Skeletal muscle satellite cell (primary cell): ENCODE measurements at regions not wholly inside any gene's neighbourhood (a gene's known extent, or its start where the extent isn't known, plus 50 kb on each side); places are given as distances from the start of the nearest gene placed in this dataset.

Experiments used
- H3K27me3 ChIP-seq: 2 replicates; pipeline ENCODE4 v1.7.0; 2013; ENCODE audit warnings: low read length; ENCODE audit not compliant: control insufficient read depth, insufficient read depth
- H3K36me3 ChIP-seq: 2 replicates; pipeline ENCODE4 v1.7.0; 2013; ENCODE audit warnings: mild to moderate bottlenecking, control low read depth, low read length; ENCODE audit not compliant: insufficient read depth
- H3K4me1 ChIP-seq: 2 replicates; pipeline ENCODE4 v1.7.0; 2013; ENCODE audit warnings: low read length; ENCODE audit not compliant: control insufficient read depth, insufficient read depth
- H3K4me2 ChIP-seq: 2 replicates; pipeline ENCODE4 v1.7.0; 2013; ENCODE audit warnings: mild to moderate bottlenecking, low read length
- H3K4me3 ChIP-seq: 2 replicates; pipeline ENCODE4 v1.7.0; 2013; ENCODE audit warnings: low read length
- H3K9ac ChIP-seq: 2 replicates; pipeline ENCODE4 v1.7.0; 2013; ENCODE audit warnings: mild to moderate bottlenecking, low read depth, low read length, moderate library complexity
- H3K9me3 ChIP-seq: replicated peaks from 2 replicates; pipeline ENCODE4 v1.7.0; 2013; ENCODE audit warnings: mild to moderate bottlenecking, control low read depth, low read length

DNA sequence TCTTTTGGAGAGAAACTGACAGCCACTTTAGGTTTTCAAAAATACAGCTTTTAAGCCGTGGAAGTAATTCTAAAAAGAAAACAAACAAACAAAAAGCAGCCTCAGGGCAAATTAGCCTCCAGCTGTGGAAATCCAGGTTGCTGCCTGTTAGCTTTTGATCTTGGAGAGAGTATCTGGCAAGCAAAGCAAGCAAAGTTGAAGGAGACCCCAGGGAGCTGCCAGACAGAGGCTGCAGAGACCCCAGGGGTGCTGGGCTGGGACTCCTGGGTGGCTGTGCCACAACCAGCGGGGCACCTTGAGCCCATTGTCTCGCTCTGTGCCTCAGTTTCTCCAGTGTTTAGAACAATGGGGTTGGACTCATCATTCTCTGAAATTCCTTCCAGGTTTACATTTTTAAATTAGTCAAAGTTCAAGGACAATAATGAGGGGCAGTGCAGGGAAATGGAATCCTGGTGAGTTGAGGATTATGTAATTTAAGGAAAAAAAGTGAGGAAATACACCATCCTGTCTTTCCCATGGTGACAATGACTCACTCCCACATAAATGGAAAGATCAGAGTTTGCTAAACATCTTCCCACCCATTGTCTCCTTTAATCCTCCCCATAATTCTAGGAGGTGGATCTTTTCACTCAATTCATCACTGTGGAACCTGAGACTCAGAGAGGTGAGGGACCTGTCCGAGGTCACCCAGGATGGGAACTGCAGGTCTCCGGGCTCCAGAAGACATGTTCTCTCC, 480.5 kb downstream of the MATN1 start:
- no peak overlapping the region for H3K4me2 ChIP-seq

GRCh38 chr1:30242168-30242567, 481.2 kb downstream of the MATN1 start:
- Histone ChIP-seq H3K4me3 (no peak overlapping the region), H3K9me3 (peaks cover 5% of the 10 kb centered on the region), H3K9ac (no peak overlapping the region), H3K36me3 (no peaks in the 10 kb centered on the region), H3K27me3 (no peaks in the 10 kb centered on the region), H3K4me1 (no peaks in the 10 kb centered on the region), H3K4me2 (no peak overlapping the region)

More for the DNA sequence above, 480.5 kb downstream of the MATN1 start:
- Histone ChIP-seq H3K9ac (no peak overlapping the region), H3K4me3 (no peak overlapping the region), H3K4me1 (no peaks in the 10 kb centered on the region), H3K27me3 (no peaks in the 10 kb centered on the region), H3K36me3 (no peaks in the 10 kb centered on the region), H3K9me3 (peaks cover 5% of the 10 kb centered on the region)

DNA sequence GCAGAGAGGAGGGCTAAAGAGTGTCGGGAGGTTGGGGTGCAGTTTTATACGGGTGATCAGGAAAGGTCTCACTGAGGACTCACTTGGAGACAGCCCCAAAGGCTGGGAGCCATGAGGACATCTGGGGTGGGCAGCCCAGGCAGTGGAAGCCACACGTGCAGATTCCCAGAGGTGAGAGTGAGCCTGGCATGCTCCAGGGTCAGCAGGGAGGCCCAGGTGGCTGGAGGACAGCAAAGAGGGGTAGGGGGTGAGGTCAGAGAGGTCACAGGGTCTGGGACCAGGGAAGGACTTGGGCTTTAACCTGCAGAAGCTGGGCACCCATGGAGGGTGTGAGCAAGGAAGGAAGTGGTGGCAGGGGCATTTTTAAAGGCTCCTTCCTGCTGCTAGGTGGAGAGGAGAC, 481.7 kb downstream of the MATN1 start:
- no peaks in the 10 kb centered on the region for H3K27me3 ChIP-seq
- H3K9ac ChIP-seq = no peak overlapping the region
- no peak overlapping the region for H3K4me3 ChIP-seq
- no peaks in the 10 kb centered on the region for H3K36me3 ChIP-seq
- H3K4me2 ChIP-seq = no peak overlapping the region
- H3K4me1 ChIP-seq = no peaks in the 10 kb centered on the region
- peaks cover 5% of the 10 kb centered on the region for H3K9me3 ChIP-seq

GRCh38 chr1:30234091-30234490, 489.3 kb downstream of the MATN1 start:
- H3K4me1 ChIP-seq = no peaks in the 10 kb centered on the region
- H3K4me3 ChIP-seq = no peak overlapping the region
- no peaks in the 10 kb centered on the region for H3K36me3 ChIP-seq
- H3K9ac ChIP-seq = no peak overlapping the region
- no peaks in the 10 kb centered on the region for H3K9me3 ChIP-seq
- no peaks in the 10 kb centered on the region for H3K27me3 ChIP-seq
- no peak overlapping the region for H3K4me2 ChIP-seq

DNA sequence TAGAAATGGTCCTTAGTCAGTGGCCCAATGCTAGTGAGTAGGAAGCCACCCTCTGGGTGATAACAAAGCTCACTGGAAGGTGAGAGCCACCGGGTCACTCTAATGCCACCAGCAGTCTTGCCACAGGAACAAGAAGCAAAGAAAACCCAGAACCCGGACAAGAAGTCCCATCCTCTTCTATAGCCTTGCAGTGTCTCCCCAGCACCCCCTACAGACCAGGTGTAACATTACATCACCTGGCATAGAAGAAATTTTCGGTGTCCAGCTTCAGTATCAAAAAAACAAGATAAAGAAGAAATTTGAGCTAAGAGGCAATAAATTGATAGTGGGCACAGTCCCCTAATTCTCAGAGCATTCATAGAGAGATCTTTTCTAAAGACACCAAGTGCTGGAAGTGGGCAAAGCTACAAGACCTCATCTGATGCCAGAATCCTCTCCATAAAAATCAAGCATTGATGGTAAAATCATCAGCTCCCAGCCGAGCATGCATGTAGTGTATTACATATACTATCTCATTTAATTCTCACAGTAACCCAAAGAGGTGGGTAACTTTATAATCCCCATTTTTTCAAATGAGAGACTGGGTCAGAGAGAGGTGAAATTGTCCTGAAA, 491.0 kb downstream of the MATN1 start:
- no peaks in the 10 kb centered on the region for H3K27me3 ChIP-seq
- H3K4me2 ChIP-seq = no peak overlapping the region
- no peaks in the 10 kb centered on the region for H3K9me3 ChIP-seq
- H3K9ac ChIP-seq = no peak overlapping the region
- H3K4me3 ChIP-seq = no peak overlapping the region
- H3K4me1 ChIP-seq = no peaks in the 10 kb centered on the region
- H3K36me3 ChIP-seq = no peaks in the 10 kb centered on the region

DNA sequence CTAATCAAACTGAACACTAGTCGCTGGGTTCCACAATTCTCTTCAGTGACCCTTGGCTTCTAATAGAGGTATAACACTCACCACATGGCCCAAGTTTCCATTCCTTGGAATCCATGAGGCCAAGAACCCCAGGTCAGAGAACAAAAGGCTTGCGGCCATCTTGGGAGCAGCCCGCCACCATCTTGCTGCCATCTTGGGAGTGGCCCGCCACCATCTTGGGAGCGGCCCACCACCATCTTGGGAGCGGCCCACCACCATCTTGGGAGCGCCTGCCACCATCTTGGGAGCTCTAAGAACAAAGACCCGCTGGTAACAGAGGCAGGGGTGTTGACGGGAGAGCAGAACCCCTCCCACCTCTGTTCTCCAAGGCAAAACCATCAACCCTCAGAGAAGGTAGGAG, 493.4 kb downstream of the MATN1 start:
- Histone ChIP-seq H3K4me1 (no peaks in the 10 kb centered on the region), H3K4me3 (no peak overlapping the region)

GRCh38 chr1:30229557-30229956, 493.8 kb downstream of the MATN1 start:
- H3K36me3 ChIP-seq = no peaks in the 10 kb centered on the region
- no peaks in the 10 kb centered on the region for H3K27me3 ChIP-seq
- no peak overlapping the region for H3K4me3 ChIP-seq
- H3K4me1 ChIP-seq = no peaks in the 10 kb centered on the region
- H3K9me3 ChIP-seq = no peaks in the 10 kb centered on the region
- no peak overlapping the region for H3K9ac ChIP-seq
- H3K4me2 ChIP-seq = no peak overlapping the region

More for the DNA sequence above, 493.4 kb downstream of the MATN1 start:
- Histone ChIP-seq H3K9ac (no peak overlapping the region), H3K9me3 (no peaks in the 10 kb centered on the region), H3K27me3 (no peaks in the 10 kb centered on the region), H3K4me2 (no peak overlapping the region), H3K36me3 (no peaks in the 10 kb centered on the region)

- Histone ChIP-seq H3K9me3 (no peaks in the 10 kb centered on the region), H3K4me3 (no peak overlapping the region)
These were observed 496.7 kb downstream of the MATN1 start for GRCh38 chr1:30226648-30227047.

GRCh38 chr1:30225357-30225756, 498.0 kb downstream of the MATN1 start:
- H3K4me1 ChIP-seq = no peaks in the 10 kb centered on the region
- H3K9ac ChIP-seq = no peak overlapping the region

More at GRCh38 chr1:30226648-30227047, 496.7 kb downstream of the MATN1 start:
- Histone ChIP-seq H3K4me1 (no peaks in the 10 kb centered on the region), H3K9ac (no peak overlapping the region), H3K4me2 (no peak overlapping the region), H3K27me3 (no peaks in the 10 kb centered on the region), H3K36me3 (no peaks in the 10 kb centered on the region)

GRCh38 chr1:30219675-30220074, 503.7 kb downstream of the MATN1 start:
- H3K9ac ChIP-seq = no peak overlapping the region

More at GRCh38 chr1:30225357-30225756, 498.0 kb downstream of the MATN1 start:
- H3K4me2 ChIP-seq = no peak overlapping the region
- no peaks in the 10 kb centered on the region for H3K27me3 ChIP-seq
- no peak overlapping the region for H3K4me3 ChIP-seq
- H3K9me3 ChIP-seq = no peaks in the 10 kb centered on the region
- no peaks in the 10 kb centered on the region for H3K36me3 ChIP-seq

GRCh38 chr1:30218438-30218837, 504.9 kb downstream of the MATN1 start:
- H3K4me2 ChIP-seq = no peak overlapping the region
- H3K4me3 ChIP-seq = no peak overlapping the region
- no peaks in the 10 kb centered on the region for H3K4me1 ChIP-seq
- no peaks in the 10 kb centered on the region for H3K36me3 ChIP-seq
- no peak overlapping the region for H3K9ac ChIP-seq
- H3K27me3 ChIP-seq = no peaks in the 10 kb centered on the region
- H3K9me3 ChIP-seq = peaks cover 11% of the 10 kb centered on the region

More at GRCh38 chr1:30219675-30220074, 503.7 kb downstream of the MATN1 start:
- peaks cover 11% of the 10 kb centered on the region for H3K9me3 ChIP-seq
- no peak overlapping the region for H3K4me2 ChIP-seq
- H3K4me3 ChIP-seq = no peak overlapping the region
- H3K27me3 ChIP-seq = no peaks in the 10 kb centered on the region
- no peaks in the 10 kb centered on the region for H3K36me3 ChIP-seq
- H3K4me1 ChIP-seq = no peaks in the 10 kb centered on the region

GRCh38 chr1:30216602-30217001, 506.8 kb downstream of the MATN1 start:
- no peak overlapping the region for H3K9ac ChIP-seq
- H3K4me1 ChIP-seq = no peaks in the 10 kb centered on the region
- H3K9me3 ChIP-seq = peaks cover 11% of the 10 kb centered on the region
- no peaks in the 10 kb centered on the region for H3K27me3 ChIP-seq
- no peak overlapping the region for H3K4me3 ChIP-seq
- no peak overlapping the region for H3K4me2 ChIP-seq
- no peaks in the 10 kb centered on the region for H3K36me3 ChIP-seq
